NCI-H1092 (cell line): ENCODE measurements at regions not wholly inside any gene's neighbourhood (a gene's known extent, or its start where the extent isn't known, plus 50 kb on each side); places are given as distances from the start of the nearest gene placed in this dataset.
"Not testable (repeated sequence)": the region's sequence is repeated elsewhere in the genome, so short reads cannot be mapped to it uniquely, and the experiment has no call there.

Experiments
- DNase-seq: peaks from one replicate; lab custom pipeline; 2025; lab: John Stamatoyannopoulos, UW

- no peak for DNase-seq
Measured at GRCh38 chr16:65725156-65725845, 603.4 kb upstream of the CDH11 start.

GRCh38 chr16:65722429-65722828, 600.6 kb upstream of the CDH11 start:
- DNase-seq: no peak

GRCh38 chr16:65717846-65718245, 596.0 kb upstream of the CDH11 start:
- no peak for DNase-seq

- DNase-seq: no peak
Measured at GRCh38 chr16:65716737-65717700, 595.2 kb upstream of the CDH11 start.

GRCh38 chr16:65713181-65713808, 591.4 kb upstream of the CDH11 start:
- DNase-seq: no peak

- no peak for DNase-seq
Measured at GRCh38 chr16:65710107-65710506, 588.2 kb upstream of the CDH11 start.

GRCh38 chr16:65704866-65705265, 583.0 kb upstream of the CDH11 start:
- no peak for DNase-seq

GRCh38 chr16:65702707-65703402, 581.0 kb upstream of the CDH11 start:
- no peak for DNase-seq

- no peak for DNase-seq
Measured at GRCh38 chr16:65700596-65700995, 578.7 kb upstream of the CDH11 start.

GRCh38 chr16:65698791-65699321, 577.0 kb upstream of the CDH11 start:
- DNase-seq: no peak

GRCh38 chr16:65697521-65697920, 575.7 kb upstream of the CDH11 start:
- no peak for DNase-seq

- DNase-seq: no peak
Measured at GRCh38 chr16:65697065-65697464, 575.2 kb upstream of the CDH11 start.

GRCh38 chr16:65691846-65692245, 570.0 kb upstream of the CDH11 start:
- not testable (repeated sequence) for DNase-seq

GRCh38 chr16:65689726-65690125, 567.9 kb upstream of the CDH11 start:
- no peak for DNase-seq

- no peak for DNase-seq
Measured at GRCh38 chr16:65688301-65688700, 566.4 kb upstream of the CDH11 start.

GRCh38 chr16:65684230-65684629, 562.4 kb upstream of the CDH11 start:
- DNase-seq: no peak

- no peak for DNase-seq
Measured at GRCh38 chr16:65681406-65681805, 559.5 kb upstream of the CDH11 start.

GRCh38 chr16:65679785-65680184, 557.9 kb upstream of the CDH11 start:
- no peak for DNase-seq

- DNase-seq: no peak
Measured at GRCh38 chr16:65675161-65675560, 553.3 kb upstream of the CDH11 start.

- no peak for DNase-seq
Measured at GRCh38 chr16:65672960-65673359, 551.1 kb upstream of the CDH11 start.

GRCh38 chr16:65671071-65671470, 549.2 kb upstream of the CDH11 start:
- DNase-seq: no peak

GRCh38 chr16:65668064-65668595, 546.3 kb upstream of the CDH11 start:
- DNase-seq: no peak
